ENCODE measurements at regions not wholly inside any gene's neighbourhood (a gene's known extent, or its start where the extent isn't known, plus 50 kb on each side); places are given as distances from the start of the nearest gene placed in this dataset.

DNA sequence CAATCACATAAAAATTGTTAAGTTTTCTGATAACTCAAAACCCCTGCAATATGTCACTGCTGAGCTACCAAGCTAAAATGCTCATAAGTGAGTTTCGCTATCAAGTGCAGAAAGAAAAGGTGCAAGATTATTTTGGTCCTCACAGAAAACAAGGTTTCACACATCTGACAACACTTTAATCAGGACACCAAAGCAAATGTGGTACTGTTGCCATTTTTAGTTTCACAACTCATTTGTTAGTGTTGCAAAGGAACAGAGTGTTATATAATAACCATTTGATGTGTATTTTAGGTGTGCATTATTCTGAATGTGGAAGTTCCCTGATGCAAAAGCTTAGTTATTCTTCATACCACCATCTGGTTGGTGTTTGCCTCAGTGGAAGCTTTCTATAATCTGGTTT is 956.2 kb downstream of the DSC3 start:
- H3K4me3 ChIP-seq (ENCODE audit: low read depth, low read length) = no peak overlapping the region
- TF ChIP-seq, protein P1, sequence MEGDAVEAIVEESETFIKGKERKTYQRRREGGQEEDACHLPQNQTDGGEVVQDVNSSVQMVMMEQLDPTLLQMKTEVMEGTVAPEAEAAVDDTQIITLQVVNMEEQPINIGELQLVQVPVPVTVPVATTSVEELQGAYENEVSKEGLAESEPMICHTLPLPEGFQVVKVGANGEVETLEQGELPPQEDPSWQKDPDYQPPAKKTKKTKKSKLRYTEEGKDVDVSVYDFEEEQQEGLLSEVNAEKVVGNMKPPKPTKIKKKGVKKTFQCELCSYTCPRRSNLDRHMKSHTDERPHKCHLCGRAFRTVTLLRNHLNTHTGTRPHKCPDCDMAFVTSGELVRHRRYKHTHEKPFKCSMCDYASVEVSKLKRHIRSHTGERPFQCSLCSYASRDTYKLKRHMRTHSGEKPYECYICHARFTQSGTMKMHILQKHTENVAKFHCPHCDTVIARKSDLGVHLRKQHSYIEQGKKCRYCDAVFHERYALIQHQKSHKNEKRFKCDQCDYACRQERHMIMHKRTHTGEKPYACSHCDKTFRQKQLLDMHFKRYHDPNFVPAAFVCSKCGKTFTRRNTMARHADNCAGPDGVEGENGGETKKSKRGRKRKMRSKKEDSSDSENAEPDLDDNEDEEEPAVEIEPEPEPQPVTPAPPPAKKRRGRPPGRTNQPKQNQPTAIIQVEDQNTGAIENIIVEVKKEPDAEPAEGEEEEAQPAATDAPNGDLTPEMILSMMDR (IDR thresholded peaks at IDR 0.05; ENCODE audit: insufficient read depth, low read length, poor library complexity, severe bottlenecking) = no peak
- H3K27me3 ChIP-seq (ENCODE audit: control insufficient read depth, insufficient read depth, low read length) = no peaks in the 10 kb centered on the region
- no peak for DNase-seq (ENCODE audit: low read depth)
- no peaks in the 10 kb centered on the region for H3K36me3 ChIP-seq (ENCODE audit: control insufficient read depth, insufficient read depth, low read length)

GRCh38 chr18:30081122-30081521 is 961.4 kb downstream of the DSC3 start:
- H3K4me3 ChIP-seq (ENCODE audit: low read depth, low read length) = no peak overlapping the region
- no peaks in the 10 kb centered on the region for H3K27me3 ChIP-seq (ENCODE audit: control insufficient read depth, insufficient read depth, low read length)
- no peak for DNase-seq (ENCODE audit: low read depth)
- TF ChIP-seq, protein P1 (IDR thresholded peaks at IDR 0.05; ENCODE audit: insufficient read depth, low read length, poor library complexity, severe bottlenecking) = no peak
- H3K36me3 ChIP-seq (ENCODE audit: control insufficient read depth, insufficient read depth, low read length) = no peaks in the 10 kb centered on the region

DNA sequence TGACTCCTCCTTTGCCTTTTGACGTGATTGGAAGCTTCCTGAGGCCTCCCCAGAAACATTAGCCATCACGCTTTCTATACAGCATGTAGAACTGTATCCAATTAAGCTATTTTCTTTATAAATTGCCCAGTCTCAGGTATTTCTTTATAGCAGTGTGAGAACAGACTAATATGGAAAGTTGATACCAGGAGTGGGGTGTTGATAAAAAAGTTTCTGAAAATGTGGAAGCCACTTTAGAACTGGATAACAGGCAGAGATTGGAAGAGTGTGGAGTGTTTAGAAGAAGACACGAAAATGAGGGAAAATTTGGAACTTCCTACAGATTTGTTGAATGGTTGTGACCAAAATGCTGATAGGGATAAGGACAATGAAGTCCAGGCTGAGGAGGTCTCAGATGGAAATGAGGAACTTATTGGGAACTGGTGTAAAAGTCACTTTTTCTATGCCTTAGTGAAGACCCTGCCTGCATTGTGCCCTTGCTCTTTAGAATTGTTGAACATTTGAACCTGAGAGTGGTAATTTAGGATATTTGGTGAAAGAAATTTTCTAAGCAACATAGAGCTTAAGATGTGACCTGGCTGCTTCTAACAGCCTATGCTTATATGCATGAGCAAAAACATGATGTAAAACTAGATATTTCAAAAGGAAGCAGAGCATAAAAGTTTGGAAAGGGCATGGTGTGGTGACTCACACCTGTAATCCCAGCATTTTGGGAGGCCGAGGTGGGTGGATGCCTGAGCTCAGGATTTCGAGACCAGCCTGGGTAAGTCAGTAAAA is 969.7 kb downstream of the DSC3 start:
- DNase-seq (ENCODE audit: low read depth) = no peak
- no peaks in the 10 kb centered on the region for H3K36me3 ChIP-seq (ENCODE audit: control insufficient read depth, insufficient read depth, low read length)
- H3K4me3 ChIP-seq (ENCODE audit: low read depth, low read length) = no peak overlapping the region
- TF ChIP-seq, protein P1 (IDR thresholded peaks at IDR 0.05; ENCODE audit: insufficient read depth, low read length, poor library complexity, severe bottlenecking) = no peak
- H3K27me3 ChIP-seq (ENCODE audit: control insufficient read depth, insufficient read depth, low read length) = no peaks in the 10 kb centered on the region

- H3K4me3 ChIP-seq (ENCODE audit: low read depth, low read length) = no peak overlapping the region
- no peaks in the 10 kb centered on the region for H3K36me3 ChIP-seq (ENCODE audit: control insufficient read depth, insufficient read depth, low read length)
- TF ChIP-seq, protein P1 (IDR thresholded peaks at IDR 0.05; ENCODE audit: insufficient read depth, low read length, poor library complexity, severe bottlenecking) = no peak
- no peaks in the 10 kb centered on the region for H3K27me3 ChIP-seq (ENCODE audit: control insufficient read depth, insufficient read depth, low read length)
- DNase-seq (ENCODE audit: low read depth) = no peak
These were observed 976.3 kb downstream of the DSC3 start for GRCh38 chr18:30066288-30066687.

- Histone ChIP-seq H3K27me3 (ENCODE audit: control insufficient read depth, insufficient read depth, low read length) (no peaks in the 10 kb centered on the region), H3K36me3 (ENCODE audit: control insufficient read depth, insufficient read depth, low read length) (no peaks in the 10 kb centered on the region)
- DNase-seq (ENCODE audit: low read depth) = no peak
These were observed 985.1 kb downstream of the DSC3 start for GRCh38 chr18:30057398-30057797.

More at GRCh38 chr18:30057398-30057797, 985.1 kb downstream of the DSC3 start:
- H3K4me3 ChIP-seq (ENCODE audit: low read depth, low read length) = no peak overlapping the region
- TF ChIP-seq, protein P1 (IDR thresholded peaks at IDR 0.05; ENCODE audit: insufficient read depth, low read length, poor library complexity, severe bottlenecking) = no peak
